ENCODE measurements at regions not wholly inside any gene's neighbourhood (a gene's known extent, or its start where the extent isn't known, plus 50 kb on each side); places are given as distances from the start of the nearest gene placed in this dataset.

GRCh38 chr1:30632481-30632880 lies 90.9 kb downstream of the MATN1 start:
- no peak overlapping the region for H3K4me3 ChIP-seq (ENCODE audit: low read depth, low read length)
- TF ChIP-seq CTCF (IDR thresholded peaks at IDR 0.05; ENCODE audit: low read depth, low read length, missing control alignments): no peak
- in situ Hi-C loops (cut with HindIII; ENCODE audit: low sequenced_read_pairs): no loop called here
- DNase-seq (ENCODE audit: low read depth): no peak

- in situ Hi-C loops (cut with HindIII; ENCODE audit: low sequenced_read_pairs): no loop called here
- TF ChIP-seq CTCF (IDR thresholded peaks at IDR 0.05; ENCODE audit: low read depth, low read length, missing control alignments): no peak
- DNase-seq (ENCODE audit: low read depth): no peak
- no peak overlapping the region for H3K4me3 ChIP-seq (ENCODE audit: low read depth, low read length)
Observed at GRCh38 chr1:30631700-30632099, 91.7 kb downstream of the MATN1 start.

- DNase-seq (ENCODE audit: low read depth): no peak
- in situ Hi-C loops (cut with HindIII; ENCODE audit: low sequenced_read_pairs): no loop called here
- TF ChIP-seq CTCF (IDR thresholded peaks at IDR 0.05; ENCODE audit: low read depth, low read length, missing control alignments): no peak
- H3K4me3 ChIP-seq (ENCODE audit: low read depth, low read length): no peak overlapping the region
Observed at GRCh38 chr1:30629501-30629900, 93.9 kb downstream of the MATN1 start.

GRCh38 chr1:30627994-30628393 lies 95.4 kb downstream of the MATN1 start:
- H3K4me3 ChIP-seq (ENCODE audit: low read depth, low read length): no peak overlapping the region

GRCh38 chr1:30627206-30627605 lies 96.2 kb downstream of the MATN1 start:
- in situ Hi-C loops (cut with HindIII; ENCODE audit: low sequenced_read_pairs): no loop called here
- DNase-seq (ENCODE audit: low read depth): no peak
- no peak overlapping the region for H3K4me3 ChIP-seq (ENCODE audit: low read depth, low read length)
- no peak for TF ChIP-seq CTCF (IDR thresholded peaks at IDR 0.05; ENCODE audit: low read depth, low read length, missing control alignments)

More at GRCh38 chr1:30627994-30628393, 95.4 kb downstream of the MATN1 start:
- in situ Hi-C loops (cut with HindIII; ENCODE audit: low sequenced_read_pairs): no loop called here
- no peak for DNase-seq (ENCODE audit: low read depth)
- no peak for TF ChIP-seq CTCF (IDR thresholded peaks at IDR 0.05; ENCODE audit: low read depth, low read length, missing control alignments)

GRCh38 chr1:30623431-30623830 lies 100.0 kb downstream of the MATN1 start:
- DNase-seq (ENCODE audit: low read depth): no peak
- no peak for TF ChIP-seq CTCF (IDR thresholded peaks at IDR 0.05; ENCODE audit: low read depth, low read length, missing control alignments)
- H3K4me3 ChIP-seq (ENCODE audit: low read depth, low read length): no peak overlapping the region
- in situ Hi-C loops (cut with HindIII; ENCODE audit: low sequenced_read_pairs): loop anchor here (5.0 kb wide), 1 partner anchor 66 kb away; no protein-coding TSS in a partner anchor

- no peak for TF ChIP-seq CTCF (IDR thresholded peaks at IDR 0.05; ENCODE audit: low read depth, low read length, missing control alignments)
- no peak for DNase-seq (ENCODE audit: low read depth)
- no peak overlapping the region for H3K4me3 ChIP-seq (ENCODE audit: low read depth, low read length)
- in situ Hi-C loops (cut with HindIII; ENCODE audit: low sequenced_read_pairs): loop anchor here (5.0 kb wide), 1 partner anchor 62 kb away; no protein-coding TSS in a partner anchor
Observed at GRCh38 chr1:30619619-30620018, 103.8 kb downstream of the MATN1 start.
